Testis (tissue), 2 donors: ENCODE measurements at regions not wholly inside any gene's neighbourhood (a gene's known extent, or its start where the extent isn't known, plus 50 kb on each side); places are given as distances from the start of the nearest gene placed in this dataset.
"Not testable (repeated sequence)": the region's sequence is repeated elsewhere in the genome, so short reads cannot be mapped to it uniquely, and the experiment has no call there.

Experiments
- DNase-seq: peaks from one replicate; pipeline ENCODE4 v3.0.0-alpha.2; 2019
- H3K27ac ChIP-seq, 2 donors: fragments of 200-600 bp; sonication (generic); one replicate each; pipeline ENCODE4 v1.5.1; 2019
- H3K27me3 ChIP-seq: fragments of 200-600 bp; sonication (generic); one replicate; pipeline ENCODE4 v1.5.1; 2019
- H3K36me3 ChIP-seq: fragments of 200-600 bp; sonication (generic); one replicate; pipeline ENCODE4 v1.5.1; 2017; ENCODE audit warnings: low read depth; ENCODE audit errors: missing control alignments
- H3K4me1 ChIP-seq: fragments of 200-600 bp; sonication (generic); one replicate; pipeline ENCODE4 v1.5.1; 2019
- H3K4me3 ChIP-seq, 2 donors: fragments of 200-600 bp; sonication (generic); one replicate each; pipeline ENCODE4 v1.5.1; 2017 to 2019
- H3K9me3 ChIP-seq: fragments of 200-600 bp; sonication (generic); one replicate; pipeline ENCODE4 v1.5.1; 2017
- WGBS, 2 donors: methylation state at CpG; one replicate each; pipeline ENCODE4 v1.1.5; 2018; 5-methylcytosine and 5-hydroxymethylcytosine counted together
- intact Hi-C: fragments of 100-400 bp; cut with DNase I; formaldehyde crosslinking; loops from one replicate; pipeline ENCODE4 v1.15.1; 2023; ENCODE audit warnings: low total_unique reads

- H3K27me3 ChIP-seq, H3K9me3 ChIP-seq, H3K4me3 ChIP-seq, H3K36me3 ChIP-seq, DNase-seq, H3K4me1 ChIP-seq, intact Hi-C loops, H3K27ac ChIP-seq: not testable (repeated sequence)
- WGBS, 2 donors, result 71 to 79% methylated on average over 3 of the region's 3 CpGs
These were observed 119.0 kb upstream of the KRTAP5-11 start for GRCh38 chr11:71701435-71702291.

DNA sequence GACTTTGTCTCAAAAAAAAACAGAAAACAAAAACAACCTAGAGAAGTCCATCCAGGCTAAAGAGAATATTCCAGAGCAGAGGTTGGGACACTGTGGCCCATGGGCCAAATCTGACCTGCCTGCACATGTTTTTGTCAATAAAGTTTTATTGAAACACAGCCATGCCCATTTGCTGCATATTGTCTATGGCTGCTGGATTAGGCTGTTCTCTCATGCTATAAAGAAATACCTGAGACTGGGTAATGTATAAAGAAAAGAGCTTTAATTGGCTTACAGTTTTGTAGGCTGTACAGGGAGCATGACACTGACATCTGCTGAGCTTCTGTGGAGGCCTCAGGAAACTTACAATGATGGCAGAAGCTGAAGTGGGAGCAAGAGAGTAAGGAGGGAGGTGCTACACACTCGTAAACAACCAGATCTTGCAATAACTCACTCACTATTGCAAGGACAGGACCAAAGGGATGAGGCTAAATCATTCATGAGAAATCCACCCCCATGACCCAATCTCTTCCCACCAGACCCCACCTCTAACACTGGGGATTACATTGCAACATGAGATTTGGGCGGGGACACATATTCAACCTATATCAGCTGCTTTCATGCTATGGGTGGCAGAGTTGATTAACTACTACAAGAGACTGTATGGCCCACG lies 122.5 kb upstream of the KRTAP5-11 start:
- H3K4me3 ChIP-seq, H3K9me3 ChIP-seq, H3K4me1 ChIP-seq, H3K27me3 ChIP-seq, intact Hi-C loops, DNase-seq, H3K36me3 ChIP-seq, H3K27ac ChIP-seq: not testable (repeated sequence)
- 70 to 95% methylated on average over 2 of the region's 3 CpGs for WGBS, 2 donors

DNA sequence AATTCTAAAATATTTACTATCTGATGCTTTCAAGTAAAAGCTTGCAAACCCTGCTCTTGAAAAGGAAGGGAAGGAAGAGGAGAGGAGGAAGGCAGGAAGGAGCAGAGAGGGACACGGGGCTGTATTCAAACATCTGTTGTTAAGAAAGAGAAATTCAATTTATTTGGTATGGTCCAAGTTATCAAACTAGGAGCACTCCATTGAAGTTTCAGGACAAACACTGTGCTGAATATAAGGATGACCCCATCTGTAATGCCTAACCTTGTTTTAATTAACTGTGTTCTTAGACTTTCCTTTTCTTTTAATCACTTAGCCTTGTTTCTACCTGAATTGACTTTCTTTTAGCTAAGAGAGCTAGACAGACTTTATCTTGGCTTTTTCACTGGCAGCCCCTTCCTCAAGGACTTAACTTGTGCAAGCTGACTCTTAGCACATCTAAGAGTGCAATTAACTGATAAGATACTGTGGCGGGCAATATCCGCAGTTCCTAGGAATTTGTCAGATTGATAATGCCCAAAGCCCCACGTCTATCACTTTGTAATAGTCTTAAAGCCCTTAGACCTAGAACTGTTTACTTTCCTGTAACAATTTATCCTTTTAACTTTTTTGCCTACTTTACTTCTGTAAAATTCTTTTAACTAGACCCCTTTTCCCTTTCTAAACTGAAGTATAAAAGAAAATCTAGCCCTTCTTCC lies 123.2 kb upstream of the KRTAP5-11 start:
- 47 to 57% methylated on average over 3 of the region's 4 CpGs for WGBS, 2 donors
- DNase-seq, H3K4me1 ChIP-seq, H3K4me3 ChIP-seq, H3K27me3 ChIP-seq, H3K36me3 ChIP-seq, intact Hi-C loops, H3K9me3 ChIP-seq, H3K27ac ChIP-seq: not testable (repeated sequence)

GRCh38 chr11:71707083-71707482 lies 124.4 kb upstream of the KRTAP5-11 start:
- intact Hi-C loops, H3K9me3 ChIP-seq, DNase-seq, H3K27ac ChIP-seq, H3K4me1 ChIP-seq, H3K4me3 ChIP-seq, H3K27me3 ChIP-seq, H3K36me3 ChIP-seq: not testable (repeated sequence)
- 56 to 71% methylated on average over 12 of the region's 12 CpGs for WGBS, 2 donors

DNA sequence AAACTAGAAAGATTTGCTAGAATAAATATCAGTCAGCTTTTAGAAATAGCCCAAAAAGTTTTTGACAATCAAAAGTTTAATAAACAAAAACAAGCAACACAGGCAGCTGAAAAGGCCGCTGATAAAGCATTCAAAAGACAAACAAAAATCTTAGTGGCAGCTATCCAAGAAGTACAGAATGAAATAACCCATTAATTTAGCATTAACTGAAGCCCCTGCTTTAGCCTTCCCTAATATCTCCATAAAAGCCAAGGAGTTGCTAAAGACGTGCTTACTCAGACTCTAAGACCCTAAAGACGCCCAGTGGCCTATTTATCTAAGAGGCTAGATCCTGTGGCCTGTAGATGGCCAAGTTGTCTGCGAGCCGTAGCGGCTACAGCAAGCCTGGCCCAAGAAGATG lies 123.5 kb upstream of the DEFB108B start:
- H3K4me3 ChIP-seq, H3K36me3 ChIP-seq, intact Hi-C loops, H3K9me3 ChIP-seq, H3K27ac ChIP-seq, DNase-seq, H3K27me3 ChIP-seq, H3K4me1 ChIP-seq: not testable (repeated sequence)
- 48 to 49% methylated on average over 6 of the region's 6 CpGs for WGBS, 2 donors

DNA sequence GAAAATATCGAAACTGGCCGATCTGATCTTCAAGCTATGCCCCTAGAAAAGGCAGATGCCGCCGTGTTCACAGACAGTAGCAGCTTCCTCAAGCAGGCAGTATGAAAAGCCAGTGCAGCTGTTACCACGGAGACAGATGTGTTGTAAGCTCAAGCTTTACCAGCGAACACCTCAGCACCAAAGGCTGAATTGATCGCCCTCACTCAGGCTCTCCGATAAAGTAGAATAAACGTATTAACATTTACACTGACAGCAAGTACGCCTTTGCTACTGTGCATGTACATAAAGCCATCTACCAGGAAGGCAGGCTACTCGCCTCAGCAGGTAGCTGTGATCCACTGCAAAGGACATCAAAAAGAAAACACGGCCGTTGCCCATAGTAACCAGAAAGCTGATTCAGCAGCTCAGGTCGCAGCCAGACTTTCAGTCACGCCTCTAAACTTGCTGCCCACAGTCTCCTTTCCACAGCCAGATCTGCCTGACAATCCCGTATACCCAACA lies 122.8 kb upstream of the DEFB108B start:
- H3K27ac ChIP-seq, H3K4me1 ChIP-seq, H3K27me3 ChIP-seq, DNase-seq, H3K4me3 ChIP-seq, intact Hi-C loops, H3K36me3 ChIP-seq, H3K9me3 ChIP-seq: not testable (repeated sequence)
- 24 to 36% methylated on average over 16 of the region's 16 CpGs for WGBS, 2 donors

- H3K4me3 ChIP-seq, H3K9me3 ChIP-seq, intact Hi-C loops, H3K27me3 ChIP-seq, DNase-seq, H3K36me3 ChIP-seq, H3K4me1 ChIP-seq, H3K27ac ChIP-seq: not testable (repeated sequence)
- WGBS, 2 donors, result 69 to 76% methylated on average over 10 of the region's 10 CpGs
These were observed 122.2 kb upstream of the DEFB108B start for GRCh38 chr11:71710701-71711385.

DNA sequence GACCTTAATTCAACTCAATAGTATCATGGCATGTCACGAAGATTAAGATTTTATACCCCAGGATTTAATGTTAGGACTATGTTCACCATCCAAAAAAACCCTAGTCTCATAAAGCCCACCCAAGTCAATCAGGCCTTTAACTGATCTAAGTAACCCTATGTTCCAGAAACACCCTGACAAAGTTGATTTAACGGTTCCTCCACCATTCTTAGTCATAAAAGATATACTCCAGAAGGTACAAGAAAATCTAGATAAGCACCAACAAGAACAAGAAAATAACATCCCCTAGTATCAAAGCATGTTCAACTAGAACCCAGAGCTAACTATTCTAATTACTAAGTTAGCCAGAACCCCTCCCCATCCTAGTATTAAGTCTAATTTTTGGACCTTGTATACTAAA lies 120.7 kb upstream of the DEFB108B start:
- intact Hi-C loops, H3K4me3 ChIP-seq, H3K4me1 ChIP-seq, H3K36me3 ChIP-seq, H3K27ac ChIP-seq, H3K27me3 ChIP-seq, H3K9me3 ChIP-seq, DNase-seq: not testable (repeated sequence)
- WGBS, 2 donors, result 72 to 77% methylated on average over 2 of the region's 2 CpGs

DNA sequence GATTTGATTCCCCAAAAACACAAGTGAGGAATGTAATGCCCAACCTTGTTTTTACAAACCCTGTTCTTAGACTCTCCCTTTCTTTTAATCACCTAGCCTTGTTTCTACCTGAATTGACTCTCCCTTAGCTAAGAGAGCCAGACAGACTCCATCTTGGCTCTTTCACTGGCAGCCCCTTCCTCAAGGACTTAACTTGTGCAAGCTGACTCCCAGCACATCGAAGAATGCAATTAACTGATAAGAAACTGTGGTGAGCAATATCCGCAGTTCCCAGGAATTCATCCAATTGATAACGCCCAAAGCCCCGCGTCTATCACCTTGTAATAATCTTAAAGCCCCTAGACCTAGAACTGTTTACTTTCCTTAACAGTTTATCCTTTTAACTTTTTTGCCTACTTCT lies 120.2 kb upstream of the DEFB108B start:
- H3K27me3 ChIP-seq, H3K4me1 ChIP-seq, H3K27ac ChIP-seq, H3K9me3 ChIP-seq, H3K36me3 ChIP-seq, intact Hi-C loops, DNase-seq, H3K4me3 ChIP-seq: not testable (repeated sequence)
- 31 to 36% methylated on average over 5 of the region's 5 CpGs for WGBS, 2 donors

- H3K27me3 ChIP-seq, H3K4me1 ChIP-seq, H3K4me3 ChIP-seq, H3K27ac ChIP-seq, DNase-seq, H3K9me3 ChIP-seq, intact Hi-C loops, H3K36me3 ChIP-seq: not testable (repeated sequence)
- 75 to 88% methylated on average over 6 of the region's 6 CpGs for WGBS, 2 donors
These were observed 118.5 kb upstream of the DEFB108B start for GRCh38 chr11:71714510-71714909.

- H3K36me3 ChIP-seq, H3K4me1 ChIP-seq, DNase-seq, H3K9me3 ChIP-seq, intact Hi-C loops, H3K4me3 ChIP-seq, H3K27ac ChIP-seq, H3K27me3 ChIP-seq: not testable (repeated sequence)
- 72 to 90% methylated on average over 6 to 10 of the region's 11 CpGs for WGBS, 2 donors
These were observed 111.2 kb upstream of the DEFB108B start for GRCh38 chr11:71721840-71722239.
